ENCODE measurements at regions not wholly inside any gene's neighbourhood (a gene's known extent, or its start where the extent isn't known, plus 50 kb on each side); places are given as distances from the start of the nearest gene placed in this dataset.

DNA sequence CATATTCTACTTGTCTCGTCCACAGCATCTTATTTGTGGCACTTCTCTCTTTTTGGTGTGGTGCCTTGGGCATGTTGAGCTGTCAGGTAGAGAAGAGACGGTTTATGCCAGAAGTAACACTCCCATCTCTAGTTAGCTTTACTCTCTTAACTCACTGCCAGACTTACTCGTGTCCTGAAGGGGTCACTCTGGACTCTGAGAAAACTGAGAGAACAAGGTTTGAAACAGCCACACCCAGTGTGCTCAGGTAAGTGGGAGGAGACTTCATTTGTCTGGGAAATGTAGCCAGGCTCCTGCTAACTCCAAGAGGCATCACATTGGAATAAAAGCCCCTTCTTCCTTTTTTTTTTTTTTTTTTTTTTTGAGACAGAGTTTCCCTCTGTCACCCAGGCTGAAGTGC, 360.8 kb downstream of the QKI start:
- TF ChIP-seq, protein P1, sequence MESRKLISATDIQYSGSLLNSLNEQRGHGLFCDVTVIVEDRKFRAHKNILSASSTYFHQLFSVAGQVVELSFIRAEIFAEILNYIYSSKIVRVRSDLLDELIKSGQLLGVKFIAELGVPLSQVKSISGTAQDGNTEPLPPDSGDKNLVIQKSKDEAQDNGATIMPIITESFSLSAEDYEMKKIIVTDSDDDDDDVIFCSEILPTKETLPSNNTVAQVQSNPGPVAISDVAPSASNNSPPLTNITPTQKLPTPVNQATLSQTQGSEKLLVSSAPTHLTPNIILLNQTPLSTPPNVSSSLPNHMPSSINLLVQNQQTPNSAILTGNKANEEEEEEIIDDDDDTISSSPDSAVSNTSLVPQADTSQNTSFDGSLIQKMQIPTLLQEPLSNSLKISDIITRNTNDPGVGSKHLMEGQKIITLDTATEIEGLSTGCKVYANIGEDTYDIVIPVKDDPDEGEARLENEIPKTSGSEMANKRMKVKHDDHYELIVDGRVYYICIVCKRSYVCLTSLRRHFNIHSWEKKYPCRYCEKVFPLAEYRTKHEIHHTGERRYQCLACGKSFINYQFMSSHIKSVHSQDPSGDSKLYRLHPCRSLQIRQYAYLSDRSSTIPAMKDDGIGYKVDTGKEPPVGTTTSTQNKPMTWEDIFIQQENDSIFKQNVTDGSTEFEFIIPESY (IDR thresholded peaks at IDR 0.05; ENCODE audit: extremely low read depth, insufficient replicate concordance, low read length) = no peak
- no peak for TF ChIP-seq JUND (IDR thresholded peaks at IDR 0.05)
- no peak for TF ChIP-seq CEBPB (IDR thresholded peaks at IDR 0.05; ENCODE audit: low read depth)
- TF ChIP-seq POLR2A (IDR thresholded peaks at IDR 0.05; ENCODE audit: borderline replicate concordance, extremely low read depth, insufficient read depth, insufficient read length) = no peak
- TF ChIP-seq, protein P2, sequence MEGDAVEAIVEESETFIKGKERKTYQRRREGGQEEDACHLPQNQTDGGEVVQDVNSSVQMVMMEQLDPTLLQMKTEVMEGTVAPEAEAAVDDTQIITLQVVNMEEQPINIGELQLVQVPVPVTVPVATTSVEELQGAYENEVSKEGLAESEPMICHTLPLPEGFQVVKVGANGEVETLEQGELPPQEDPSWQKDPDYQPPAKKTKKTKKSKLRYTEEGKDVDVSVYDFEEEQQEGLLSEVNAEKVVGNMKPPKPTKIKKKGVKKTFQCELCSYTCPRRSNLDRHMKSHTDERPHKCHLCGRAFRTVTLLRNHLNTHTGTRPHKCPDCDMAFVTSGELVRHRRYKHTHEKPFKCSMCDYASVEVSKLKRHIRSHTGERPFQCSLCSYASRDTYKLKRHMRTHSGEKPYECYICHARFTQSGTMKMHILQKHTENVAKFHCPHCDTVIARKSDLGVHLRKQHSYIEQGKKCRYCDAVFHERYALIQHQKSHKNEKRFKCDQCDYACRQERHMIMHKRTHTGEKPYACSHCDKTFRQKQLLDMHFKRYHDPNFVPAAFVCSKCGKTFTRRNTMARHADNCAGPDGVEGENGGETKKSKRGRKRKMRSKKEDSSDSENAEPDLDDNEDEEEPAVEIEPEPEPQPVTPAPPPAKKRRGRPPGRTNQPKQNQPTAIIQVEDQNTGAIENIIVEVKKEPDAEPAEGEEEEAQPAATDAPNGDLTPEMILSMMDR (IDR thresholded peaks at IDR 0.05 in 2 of 3, conservative IDR thresholded peaks at IDR 0.05 in 1 of 3; ENCODE audit: borderline replicate concordance in 1 of 3, insufficient read depth in 1 of 3, low read depth in 2 of 3, low read length in 2 of 3) = no peak
- no peak for TF ChIP-seq POLR2AphosphoS5 (IDR thresholded peaks at IDR 0.05; ENCODE audit: low read depth, low read length)
- TF ChIP-seq, protein P3, sequence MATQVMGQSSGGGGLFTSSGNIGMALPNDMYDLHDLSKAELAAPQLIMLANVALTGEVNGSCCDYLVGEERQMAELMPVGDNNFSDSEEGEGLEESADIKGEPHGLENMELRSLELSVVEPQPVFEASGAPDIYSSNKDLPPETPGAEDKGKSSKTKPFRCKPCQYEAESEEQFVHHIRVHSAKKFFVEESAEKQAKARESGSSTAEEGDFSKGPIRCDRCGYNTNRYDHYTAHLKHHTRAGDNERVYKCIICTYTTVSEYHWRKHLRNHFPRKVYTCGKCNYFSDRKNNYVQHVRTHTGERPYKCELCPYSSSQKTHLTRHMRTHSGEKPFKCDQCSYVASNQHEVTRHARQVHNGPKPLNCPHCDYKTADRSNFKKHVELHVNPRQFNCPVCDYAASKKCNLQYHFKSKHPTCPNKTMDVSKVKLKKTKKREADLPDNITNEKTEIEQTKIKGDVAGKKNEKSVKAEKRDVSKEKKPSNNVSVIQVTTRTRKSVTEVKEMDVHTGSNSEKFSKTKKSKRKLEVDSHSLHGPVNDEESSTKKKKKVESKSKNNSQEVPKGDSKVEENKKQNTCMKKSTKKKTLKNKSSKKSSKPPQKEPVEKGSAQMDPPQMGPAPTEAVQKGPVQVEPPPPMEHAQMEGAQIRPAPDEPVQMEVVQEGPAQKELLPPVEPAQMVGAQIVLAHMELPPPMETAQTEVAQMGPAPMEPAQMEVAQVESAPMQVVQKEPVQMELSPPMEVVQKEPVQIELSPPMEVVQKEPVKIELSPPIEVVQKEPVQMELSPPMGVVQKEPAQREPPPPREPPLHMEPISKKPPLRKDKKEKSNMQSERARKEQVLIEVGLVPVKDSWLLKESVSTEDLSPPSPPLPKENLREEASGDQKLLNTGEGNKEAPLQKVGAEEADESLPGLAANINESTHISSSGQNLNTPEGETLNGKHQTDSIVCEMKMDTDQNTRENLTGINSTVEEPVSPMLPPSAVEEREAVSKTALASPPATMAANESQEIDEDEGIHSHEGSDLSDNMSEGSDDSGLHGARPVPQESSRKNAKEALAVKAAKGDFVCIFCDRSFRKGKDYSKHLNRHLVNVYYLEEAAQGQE (IDR thresholded peaks at IDR 0.05; ENCODE audit: low read depth) = no peak
- TF ChIP-seq, protein P4, sequence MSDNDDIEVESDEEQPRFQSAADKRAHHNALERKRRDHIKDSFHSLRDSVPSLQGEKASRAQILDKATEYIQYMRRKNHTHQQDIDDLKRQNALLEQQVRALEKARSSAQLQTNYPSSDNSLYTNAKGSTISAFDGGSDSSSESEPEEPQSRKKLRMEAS (IDR thresholded peaks at IDR 0.05) = no peak
- no peak for TF ChIP-seq EZH2phosphoT487 (IDR thresholded peaks at IDR 0.05; ENCODE audit: borderline replicate concordance)
- no peak for TF ChIP-seq TCF7L2 (IDR thresholded peaks at IDR 0.05; ENCODE audit: borderline replicate concordance, extremely low read depth, insufficient read depth, insufficient read length)
- TF ChIP-seq, protein P5, sequence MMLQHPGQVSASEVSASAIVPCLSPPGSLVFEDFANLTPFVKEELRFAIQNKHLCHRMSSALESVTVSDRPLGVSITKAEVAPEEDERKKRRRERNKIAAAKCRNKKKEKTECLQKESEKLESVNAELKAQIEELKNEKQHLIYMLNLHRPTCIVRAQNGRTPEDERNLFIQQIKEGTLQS (IDR thresholded peaks at IDR 0.05) = no peak
- TF ChIP-seq ZNF274 (IDR thresholded peaks at IDR 0.05; ENCODE audit: low read depth, low read length) = no peak
- no peak for TF ChIP-seq EZH2 (IDR thresholded peaks at IDR 0.05)
- TF ChIP-seq ZFX (IDR thresholded peaks at IDR 0.05) = no peak
